ENCODE measurements at regions not wholly inside any gene's neighbourhood (a gene's known extent, or its start where the extent isn't known, plus 50 kb on each side); places are given as distances from the start of the nearest gene placed in this dataset.

DNA sequence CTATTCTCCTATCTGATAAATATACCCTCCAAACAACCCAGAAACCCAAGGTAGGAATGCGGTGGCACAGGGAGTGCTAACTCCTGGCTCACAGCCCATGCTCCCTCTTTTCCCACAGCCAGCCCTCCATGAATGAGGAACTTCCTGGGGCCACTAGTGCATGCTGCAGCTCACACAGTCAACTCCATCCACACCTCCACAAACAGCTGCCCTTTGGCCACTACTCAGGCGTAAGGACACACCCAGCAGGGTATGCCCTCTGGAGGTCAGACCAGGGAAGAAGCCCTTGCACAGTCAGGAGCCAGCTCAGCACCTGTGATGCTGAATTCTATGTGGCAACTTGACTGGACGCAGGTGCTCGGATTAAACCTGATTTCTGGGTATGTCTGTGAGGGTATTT, 85.2 kb upstream of the PIK3CG start:
- Histone ChIP-seq H3K4me2 (ENCODE audit: low read length) (peak overlapping the region; percentile 35), H3K79me2 (ENCODE audit: low read length) (no peaks in the 10 kb centered on the region), H3K9me3 (ENCODE audit: insufficient read depth, low read length) (no peaks in the 10 kb centered on the region), H3K36me3 (replicated peaks; ENCODE audit: low read depth, low read length) (peaks cover 7% of the 10 kb centered on the region), H3K27ac (ENCODE audit: low read length) (peak overlapping the region; percentile 97), H3K4me3 (ENCODE audit: low read length) (0 out of 2 replicates have a peak overlapping the region, but pooled peaks have one; percentile 2), H2AFZ (ENCODE audit: low read depth, low read length) (peak overlapping the region; percentile 58; the same call in 1 of the 2 replicates), H3K9ac (ENCODE audit: low read length) (peak overlapping the region; percentile 51), H3K27me3 (ENCODE audit: low read depth, low read length) (no peaks in the 10 kb centered on the region), H3K4me1 (ENCODE audit: low read length) (peaks cover 73% of the 10 kb centered on the region), H4K20me1 (ENCODE audit: insufficient read depth, low read length) (no peaks in the 10 kb centered on the region)
- no peak for TF ChIP-seq EZH2phosphoT487 (IDR thresholded peaks at IDR 0.05; ENCODE audit: low read depth)
- TF ChIP-seq, protein P1, sequence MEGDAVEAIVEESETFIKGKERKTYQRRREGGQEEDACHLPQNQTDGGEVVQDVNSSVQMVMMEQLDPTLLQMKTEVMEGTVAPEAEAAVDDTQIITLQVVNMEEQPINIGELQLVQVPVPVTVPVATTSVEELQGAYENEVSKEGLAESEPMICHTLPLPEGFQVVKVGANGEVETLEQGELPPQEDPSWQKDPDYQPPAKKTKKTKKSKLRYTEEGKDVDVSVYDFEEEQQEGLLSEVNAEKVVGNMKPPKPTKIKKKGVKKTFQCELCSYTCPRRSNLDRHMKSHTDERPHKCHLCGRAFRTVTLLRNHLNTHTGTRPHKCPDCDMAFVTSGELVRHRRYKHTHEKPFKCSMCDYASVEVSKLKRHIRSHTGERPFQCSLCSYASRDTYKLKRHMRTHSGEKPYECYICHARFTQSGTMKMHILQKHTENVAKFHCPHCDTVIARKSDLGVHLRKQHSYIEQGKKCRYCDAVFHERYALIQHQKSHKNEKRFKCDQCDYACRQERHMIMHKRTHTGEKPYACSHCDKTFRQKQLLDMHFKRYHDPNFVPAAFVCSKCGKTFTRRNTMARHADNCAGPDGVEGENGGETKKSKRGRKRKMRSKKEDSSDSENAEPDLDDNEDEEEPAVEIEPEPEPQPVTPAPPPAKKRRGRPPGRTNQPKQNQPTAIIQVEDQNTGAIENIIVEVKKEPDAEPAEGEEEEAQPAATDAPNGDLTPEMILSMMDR (IDR thresholded peaks at IDR 0.05; ENCODE audit: low read depth, low read length) = peak; percentile 76

DNA sequence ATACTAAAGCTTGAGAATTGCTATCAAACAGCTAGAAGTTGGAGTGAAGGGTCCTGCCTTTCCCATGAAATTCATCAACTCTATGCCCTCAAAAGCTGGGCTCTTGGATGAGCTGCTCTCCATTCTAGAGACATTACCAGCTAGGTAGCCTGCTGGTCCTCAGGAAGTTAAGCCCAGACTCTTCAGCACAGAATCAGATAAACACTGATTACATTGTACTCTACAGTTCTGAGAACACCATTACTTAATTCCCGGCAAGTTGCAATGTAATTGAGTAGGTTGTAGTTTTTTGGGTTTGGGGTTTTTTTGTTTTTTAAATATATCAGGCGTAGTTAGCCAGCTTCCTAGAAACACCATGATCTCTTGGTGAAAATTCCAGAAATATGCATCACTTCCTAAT, 84.1 kb upstream of the PIK3CG start:
- TF ChIP-seq EZH2phosphoT487 (IDR thresholded peaks at IDR 0.05; ENCODE audit: low read depth) = no peak
- TF ChIP-seq, protein P1 (IDR thresholded peaks at IDR 0.05; ENCODE audit: low read depth, low read length) = no peak

DNA sequence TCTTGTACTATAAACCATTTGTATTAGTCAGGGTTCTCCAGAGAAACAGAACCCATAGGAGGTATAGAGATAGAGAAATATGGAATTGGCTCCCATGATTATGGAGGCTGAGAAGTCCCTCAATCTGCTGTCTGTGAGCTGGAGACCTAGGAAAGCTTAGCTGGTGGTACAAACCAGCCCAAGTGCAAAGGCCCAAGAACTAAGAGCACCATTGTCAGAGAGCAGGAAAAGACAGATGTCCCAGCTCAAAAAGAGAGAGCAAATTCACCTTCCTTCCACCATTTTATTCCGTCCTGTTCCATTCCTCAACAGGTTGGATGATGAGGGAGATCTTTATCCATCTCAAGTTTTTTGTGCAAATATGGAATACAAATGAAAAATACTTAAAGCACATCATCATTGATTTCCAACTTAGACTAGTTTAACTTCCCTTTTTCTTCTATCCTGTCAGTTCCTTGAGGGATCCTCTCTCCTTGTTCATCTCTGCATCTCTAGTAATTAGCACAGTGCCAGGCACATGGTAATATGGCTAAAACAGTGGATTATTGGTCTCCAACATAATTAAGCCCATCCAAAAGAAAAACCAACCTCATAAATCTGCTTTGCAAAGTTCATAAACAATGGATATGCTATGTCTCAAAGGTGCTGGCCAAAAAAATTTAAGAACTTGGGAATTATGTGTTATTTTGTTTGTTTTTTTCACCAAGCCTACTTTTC, 83.1 kb upstream of the PIK3CG start:
- TF ChIP-seq EZH2phosphoT487 (IDR thresholded peaks at IDR 0.05; ENCODE audit: low read depth) = no peak
- TF ChIP-seq, protein P1 (IDR thresholded peaks at IDR 0.05; ENCODE audit: low read depth, low read length) = no peak
- no peaks in the 10 kb centered on the region for H4K20me1 ChIP-seq (ENCODE audit: insufficient read depth, low read length)
- H3K27ac ChIP-seq (ENCODE audit: low read length) = peak overlapping the region; percentile 97
- H3K4me2 ChIP-seq (ENCODE audit: low read length) = no peak overlapping the region
- H3K4me3 ChIP-seq (ENCODE audit: low read length) = no peak overlapping the region
- peaks cover 7% of the 10 kb centered on the region for H3K36me3 ChIP-seq (replicated peaks; ENCODE audit: low read depth, low read length)
- H3K79me2 ChIP-seq (ENCODE audit: low read length) = no peaks in the 10 kb centered on the region
- H2AFZ ChIP-seq (ENCODE audit: low read depth, low read length) = no peak overlapping the region
- peaks cover 92% of the 10 kb centered on the region for H3K4me1 ChIP-seq (ENCODE audit: low read length)
- peak overlapping the region; percentile 86; the same call in 1 of the 2 replicates for H3K9ac ChIP-seq (ENCODE audit: low read length)
- H3K27me3 ChIP-seq (ENCODE audit: low read depth, low read length) = no peaks in the 10 kb centered on the region
- H3K9me3 ChIP-seq (ENCODE audit: insufficient read depth, low read length) = no peaks in the 10 kb centered on the region

More for the DNA sequence above, 84.1 kb upstream of the PIK3CG start:
- no peak overlapping the region for H3K4me2 ChIP-seq (ENCODE audit: low read length)
- peaks cover 85% of the 10 kb centered on the region for H3K4me1 ChIP-seq (ENCODE audit: low read length)
- H2AFZ ChIP-seq (ENCODE audit: low read depth, low read length) = no peak overlapping the region
- H3K4me3 ChIP-seq (ENCODE audit: low read length) = no peak overlapping the region
- H4K20me1 ChIP-seq (ENCODE audit: insufficient read depth, low read length) = no peaks in the 10 kb centered on the region
- no peaks in the 10 kb centered on the region for H3K79me2 ChIP-seq (ENCODE audit: low read length)
- H3K9me3 ChIP-seq (ENCODE audit: insufficient read depth, low read length) = no peaks in the 10 kb centered on the region
- H3K27ac ChIP-seq (ENCODE audit: low read length) = peak overlapping the region; percentile 97
- H3K9ac ChIP-seq (ENCODE audit: low read length) = peak overlapping the region; percentile 51; the same call in 1 of the 2 replicates
- peaks cover 7% of the 10 kb centered on the region for H3K36me3 ChIP-seq (replicated peaks; ENCODE audit: low read depth, low read length)
- no peaks in the 10 kb centered on the region for H3K27me3 ChIP-seq (ENCODE audit: low read depth, low read length)

DNA sequence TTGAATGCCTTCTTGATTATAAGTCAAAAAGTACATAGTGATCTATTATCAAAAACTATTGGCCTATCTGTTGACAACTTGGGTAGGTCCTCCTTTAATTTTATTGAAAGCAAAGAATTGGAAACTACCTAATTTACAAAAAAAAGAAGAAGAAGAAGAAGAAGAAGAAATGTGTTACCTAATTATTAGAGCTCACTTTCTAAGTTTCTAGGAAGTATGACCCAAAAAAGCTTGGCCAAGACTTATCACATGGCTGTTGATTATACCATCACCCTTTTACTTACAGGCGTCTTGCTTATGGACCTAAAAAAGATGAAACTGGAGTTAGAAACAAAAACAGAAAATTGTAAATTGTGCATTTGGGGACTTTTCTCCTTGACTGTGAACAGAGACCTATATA, 81.8 kb upstream of the PIK3CG start:
- no peak overlapping the region for H2AFZ ChIP-seq (ENCODE audit: low read depth, low read length)
- H3K27ac ChIP-seq (ENCODE audit: low read length) = peak overlapping the region; percentile 97
- H3K4me3 ChIP-seq (ENCODE audit: low read length) = peak overlapping the region; percentile 37; the same call in 1 of the 2 replicates
- H3K27me3 ChIP-seq (ENCODE audit: low read depth, low read length) = no peaks in the 10 kb centered on the region
- H3K9me3 ChIP-seq (ENCODE audit: insufficient read depth, low read length) = no peaks in the 10 kb centered on the region
- H3K36me3 ChIP-seq (replicated peaks; ENCODE audit: low read depth, low read length) = no peaks in the 10 kb centered on the region
- TF ChIP-seq, protein P1 (IDR thresholded peaks at IDR 0.05; ENCODE audit: low read depth, low read length) = no peak
- TF ChIP-seq EZH2phosphoT487 (IDR thresholded peaks at IDR 0.05; ENCODE audit: low read depth) = no peak
- H3K9ac ChIP-seq (ENCODE audit: low read length) = peak overlapping the region; percentile 86
- peak overlapping the region; percentile 66 for H3K4me2 ChIP-seq (ENCODE audit: low read length)
- H3K4me1 ChIP-seq (ENCODE audit: low read length) = peaks cover 87% of the 10 kb centered on the region
- H4K20me1 ChIP-seq (ENCODE audit: insufficient read depth, low read length) = no peaks in the 10 kb centered on the region
- H3K79me2 ChIP-seq (ENCODE audit: low read length) = no peaks in the 10 kb centered on the region
